Lung (tissue), 11 donors: ENCODE measurements at regions not wholly inside any gene's neighbourhood (a gene's known extent, or its start where the extent isn't known, plus 50 kb on each side); places are given as distances from the start of the nearest gene placed in this dataset.
A peak's percentile ranks its signal among the peaks of the same experiment; 100 is the strongest.

Experiments
- ATAC-seq: fragments of 200-7000 bp; cut with Tn5 transposase; one replicate; pipeline ENCODE4 v1.9.1; 2020; ENCODE audit warnings: moderate number of reproducible peaks; ENCODE audit not compliant: insufficient read depth, low FRiP score
- DNase-seq, 3 donors: peaks; one replicate each; pipeline ENCODE4 v3.0.0-alpha.2; 2013 to 2017
- H3K27ac ChIP-seq, 2 donors: one replicate each; pipeline ENCODE4 v1.5.1; 2013; ENCODE audit warnings: mild to moderate bottlenecking in 2 of 2, moderate library complexity in 2 of 2, control low read depth in 1 of 2, inconsistent platforms in 1 of 2, low read depth in 1 of 2, low read length in 1 of 2
- H3K27me3 ChIP-seq, 3 donors: one replicate each; pipeline ENCODE4 v1.5.1; 2013; ENCODE audit warnings: low read length in 2 of 3; ENCODE audit not compliant: control insufficient read depth in 3 of 3, insufficient read depth in 3 of 3
- H3K36me3 ChIP-seq, 4 donors: one replicate each; pipeline ENCODE4 v1.5.1; 2013; ENCODE audit warnings: low read length in 4 of 4, mild to moderate bottlenecking in 1 of 4, moderate library complexity in 1 of 4; ENCODE audit not compliant: control insufficient read depth in 4 of 4, insufficient read depth in 4 of 4
- H3K4me1 ChIP-seq, 5 donors: one replicate each; pipeline ENCODE4 v1.5.1; 2013; ENCODE audit warnings: low read length in 5 of 5, mild to moderate bottlenecking in 2 of 5, moderate library complexity in 1 of 5; ENCODE audit not compliant: control insufficient read depth in 5 of 5, insufficient read depth in 5 of 5
- H3K4me3 ChIP-seq: one replicate; pipeline ENCODE4 v1.5.1; 2013; ENCODE audit warnings: mild to moderate bottlenecking, control low read depth, moderate library complexity
- H3K9ac ChIP-seq, 2 donors: one replicate each; pipeline ENCODE4 v1.5.1; 2013; ENCODE audit warnings: low read length in 2 of 2, control low read depth in 1 of 2; ENCODE audit not compliant: insufficient read depth in 1 of 2
- H3K9me3 ChIP-seq, 4 donors: one replicate each; pipeline ENCODE4 v1.5.1; 2013; ENCODE audit warnings: low read length in 3 of 4, mild to moderate bottlenecking in 1 of 4, moderate library complexity in 1 of 4; ENCODE audit not compliant: control insufficient read depth in 4 of 4, insufficient read depth in 3 of 4
- WGBS, 2 donors: extraction: QIAGEN DNeasy Blood & Tissue Kit; methylation state at CpG; one replicate each; pipeline ENCODE4 v1.1.7; 2013; 5-methylcytosine and 5-hydroxymethylcytosine counted together
- TF ChIP-seq, protein P1 (sequence below): IDR thresholded peaks from 2 replicates; pipeline ENCODE4 v1.5.1; 2012; ENCODE audit warnings: mild to moderate bottlenecking; ENCODE audit errors: control extremely low read depth, extremely low read depth
- donor health status: control.
- donor health status: control.
- donor health status: Bipolar disorder and iron deficiency.
- donor health status: healthy.
- donor health status: DM: yes; HTN: yes; CAD: no.

DNA sequence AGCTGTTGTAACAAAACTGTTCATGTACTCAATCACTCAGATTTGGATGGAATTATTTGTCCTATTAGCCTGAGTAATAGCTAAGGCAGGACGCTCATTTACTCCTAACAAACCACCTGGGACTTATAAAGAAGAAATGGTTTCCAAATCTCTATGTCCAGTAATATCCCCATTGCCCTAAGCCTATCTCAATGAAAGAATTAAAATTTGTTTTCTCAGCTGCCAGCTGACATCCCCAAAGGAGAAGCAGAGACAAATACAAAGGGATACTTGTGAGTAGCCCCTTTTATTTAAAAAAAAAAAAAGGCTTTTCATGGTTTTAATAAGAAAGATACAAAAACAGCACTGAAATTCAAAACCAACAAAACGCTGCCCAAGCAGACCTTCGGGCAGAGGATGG, 211.4 kb upstream of the PARD3B start:
- ATAC-seq, result no peak
- Histone ChIP-seq H3K9me3 (no peaks in the 10 kb centered on the region), H3K27me3 (no peaks in the 10 kb centered on the region), H3K4me3 (no peak overlapping the region), H3K4me1 (peaks cover 0 to 24% (median 0%) of the 10 kb centered on the region in 5 donors), H3K27ac (no peak overlapping the region), H3K9ac (no peak overlapping the region), H3K36me3 (no peaks in the 10 kb centered on the region)
- TF ChIP-seq, protein P1, sequence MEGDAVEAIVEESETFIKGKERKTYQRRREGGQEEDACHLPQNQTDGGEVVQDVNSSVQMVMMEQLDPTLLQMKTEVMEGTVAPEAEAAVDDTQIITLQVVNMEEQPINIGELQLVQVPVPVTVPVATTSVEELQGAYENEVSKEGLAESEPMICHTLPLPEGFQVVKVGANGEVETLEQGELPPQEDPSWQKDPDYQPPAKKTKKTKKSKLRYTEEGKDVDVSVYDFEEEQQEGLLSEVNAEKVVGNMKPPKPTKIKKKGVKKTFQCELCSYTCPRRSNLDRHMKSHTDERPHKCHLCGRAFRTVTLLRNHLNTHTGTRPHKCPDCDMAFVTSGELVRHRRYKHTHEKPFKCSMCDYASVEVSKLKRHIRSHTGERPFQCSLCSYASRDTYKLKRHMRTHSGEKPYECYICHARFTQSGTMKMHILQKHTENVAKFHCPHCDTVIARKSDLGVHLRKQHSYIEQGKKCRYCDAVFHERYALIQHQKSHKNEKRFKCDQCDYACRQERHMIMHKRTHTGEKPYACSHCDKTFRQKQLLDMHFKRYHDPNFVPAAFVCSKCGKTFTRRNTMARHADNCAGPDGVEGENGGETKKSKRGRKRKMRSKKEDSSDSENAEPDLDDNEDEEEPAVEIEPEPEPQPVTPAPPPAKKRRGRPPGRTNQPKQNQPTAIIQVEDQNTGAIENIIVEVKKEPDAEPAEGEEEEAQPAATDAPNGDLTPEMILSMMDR, result no peak
- WGBS, 2 donors, result 94 to 95% methylated on average over 3 of the region's 3 CpGs
- no peak for DNase-seq

DNA sequence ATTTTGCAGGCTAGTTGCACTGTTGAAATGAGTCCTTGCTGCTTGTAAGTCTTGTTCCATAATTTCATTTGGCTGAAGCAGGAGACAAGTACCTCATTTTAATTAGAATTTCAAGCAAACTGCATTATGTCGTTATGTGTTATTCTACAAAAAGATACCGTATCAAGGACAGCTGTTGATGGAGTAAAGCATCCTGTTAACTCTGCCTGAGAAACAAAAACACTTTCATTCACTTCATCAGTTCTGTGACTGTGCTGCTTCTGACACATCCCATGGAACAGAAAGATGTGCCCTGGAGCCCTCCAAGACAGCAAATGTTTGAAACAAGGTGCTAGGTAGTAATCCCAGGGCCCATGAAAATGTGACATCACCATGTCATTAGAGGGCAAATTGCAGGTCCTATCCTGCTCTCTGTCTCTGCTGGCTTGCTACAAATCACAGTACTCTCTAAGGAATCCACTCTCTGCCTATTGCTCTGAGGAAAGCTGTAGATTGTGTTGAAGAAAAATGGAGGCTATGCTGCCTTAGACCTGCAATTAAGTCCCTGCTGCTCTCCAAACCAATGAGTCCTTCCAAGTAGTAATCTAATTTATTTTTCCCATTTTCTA, 209.7 kb upstream of the PARD3B start:
- H3K36me3 ChIP-seq, result no peaks in the 10 kb centered on the region
- H3K9me3 ChIP-seq, result no peaks in the 10 kb centered on the region
- DNase-seq (peak; percentile 54 to 86 (median 81)), ATAC-seq (no peak)
- H3K9ac ChIP-seq, result no peak overlapping the region
- no peak overlapping the region for H3K4me3 ChIP-seq
- WGBS, 2 donors, result 86 to 88% methylated on average over 2 of the region's 2 CpGs
- H3K27ac ChIP-seq, result no peak overlapping the region
- peaks cover 0 to 24% (median 0%) of the 10 kb centered on the region in 5 donors for H3K4me1 ChIP-seq
- no peaks in the 10 kb centered on the region for H3K27me3 ChIP-seq
- TF ChIP-seq, protein P1, result no peak

DNA sequence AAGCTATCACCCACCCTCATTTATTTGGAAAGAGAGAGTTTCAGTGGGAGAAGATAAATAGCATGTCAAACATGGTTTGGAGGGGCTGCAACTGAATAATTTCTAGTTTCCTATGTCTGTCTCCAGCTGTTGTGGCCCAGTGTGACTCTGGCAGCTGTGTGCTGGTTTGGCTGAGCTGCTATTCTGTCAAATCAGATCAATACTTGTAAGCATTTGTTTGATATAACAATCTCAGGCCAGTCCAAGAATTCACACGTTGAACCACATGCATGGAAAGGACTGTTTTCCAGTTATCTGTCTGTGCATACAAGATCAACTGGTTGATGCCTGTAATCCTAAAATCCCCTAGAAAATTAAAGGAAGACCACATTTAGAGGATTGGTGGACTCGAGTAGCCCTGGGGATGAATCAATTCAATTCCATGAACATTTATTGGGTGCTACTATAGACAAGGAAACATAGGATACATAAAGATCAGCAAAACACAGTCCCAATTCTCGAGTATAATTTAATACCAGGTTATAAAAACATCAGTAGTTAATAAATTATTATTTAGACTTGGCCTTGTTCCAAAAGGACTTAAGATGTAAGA, 209.0 kb upstream of the PARD3B start:
- DNase-seq, result peak in 2 of 3 donors; percentile 64 to 76
- Histone ChIP-seq H3K9ac (no peak overlapping the region), H3K27me3 (no peaks in the 10 kb centered on the region), H3K9me3 (no peaks in the 10 kb centered on the region), H3K4me1 (peaks cover 0 to 24% (median 0%) of the 10 kb centered on the region in 5 donors), H3K36me3 (no peaks in the 10 kb centered on the region), H3K4me3 (no peak overlapping the region), H3K27ac (no peak overlapping the region)
- TF ChIP-seq, protein P1, result no peak
- WGBS, 2 donors, result 61 to 66% methylated on average over 3 of the region's 3 CpGs
- ATAC-seq, result no peak
